ENCODE measurements at regions not wholly inside any gene's neighbourhood (a gene's known extent, or its start where the extent isn't known, plus 50 kb on each side); places are given as distances from the start of the nearest gene placed in this dataset.
"Not testable (repeated sequence)": the region's sequence is repeated elsewhere in the genome, so short reads cannot be mapped to it uniquely, and the experiment has no call there.

DNA sequence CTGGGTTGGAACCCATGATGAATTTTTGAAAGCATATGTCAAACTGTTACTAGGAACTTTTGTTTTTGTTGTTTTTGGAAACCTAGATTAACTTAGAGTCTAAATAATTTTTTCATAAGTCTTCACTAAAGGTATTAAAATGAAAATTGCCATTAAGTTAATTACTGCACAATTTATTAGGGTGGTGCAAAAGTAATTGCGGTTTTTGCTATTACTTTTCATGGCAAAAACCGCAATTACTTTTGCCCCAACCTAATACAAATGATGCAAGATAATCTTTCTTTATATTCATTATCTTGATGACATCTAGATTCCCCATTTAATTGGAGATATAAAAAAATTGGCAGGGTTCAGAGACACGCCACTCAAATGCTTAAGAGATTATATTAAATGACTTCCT, 145.0 kb upstream of the PKP2 start:
- Histone ChIP-seq H3K27me3 (replicated peaks; ENCODE audit: insufficient read depth, low read depth, low read length, poor library complexity) (peaks cover 3% of the 10 kb centered on the region), H3K4me1 (ENCODE audit: insufficient read depth, low read length, poor library complexity, severe bottlenecking) (no peaks in the 10 kb centered on the region), H3K9me3 (ENCODE audit: low read depth, low read length, poor library complexity, severe bottlenecking) (no peaks in the 10 kb centered on the region), H3K36me3 (ENCODE audit: insufficient read depth, low read length, poor library complexity, severe bottlenecking) (no peaks in the 10 kb centered on the region), H3K27ac (ENCODE audit: low read depth, low read length, poor library complexity, severe bottlenecking) (no peak overlapping the region), H3K4me3 (ENCODE audit: low read depth, low read length, poor library complexity, severe bottlenecking) (no peak overlapping the region)
- intact Hi-C loops (cut with micrococcal nuclease; ENCODE audit: unreplicated experiment): no loop called here
- DNase-seq (ENCODE audit: low spot score): no peak
- ChIA-PET POLR2A (ENCODE audit: low non-redundant PET) (no interaction called here), CTCF (no interaction called here)
- TF ChIP-seq EZH2 (IDR thresholded peaks at IDR 0.05; ENCODE audit: borderline replicate concordance, low read depth, low read length, poor library complexity, severe bottlenecking) (no peak), CTCF (conservative IDR thresholded peaks at IDR 0.05; ENCODE audit: low read depth, low read length) (no peak)
- no TSS peak for BruUV-seq (replicated peaks)

- H3K9me3 ChIP-seq (ENCODE audit: low read depth, low read length, poor library complexity, severe bottlenecking); H3K27ac ChIP-seq (ENCODE audit: low read depth, low read length, poor library complexity, severe bottlenecking); H3K4me3 ChIP-seq (ENCODE audit: low read depth, low read length, poor library complexity, severe bottlenecking); DNase-seq (ENCODE audit: low spot score); H3K27me3 ChIP-seq (replicated peaks; ENCODE audit: insufficient read depth, low read depth, low read length, poor library complexity); CTCF ChIA-PET; POLR2A ChIA-PET (ENCODE audit: low non-redundant PET); intact Hi-C loops (cut with micrococcal nuclease; ENCODE audit: unreplicated experiment); H3K36me3 ChIP-seq (ENCODE audit: insufficient read depth, low read length, poor library complexity, severe bottlenecking); H3K4me1 ChIP-seq (ENCODE audit: insufficient read depth, low read length, poor library complexity, severe bottlenecking); BruUV-seq (replicated peaks): not testable (repeated sequence)
Measured at GRCh38 chr12:33033999-33034398, 137.4 kb upstream of the PKP2 start.

DNA sequence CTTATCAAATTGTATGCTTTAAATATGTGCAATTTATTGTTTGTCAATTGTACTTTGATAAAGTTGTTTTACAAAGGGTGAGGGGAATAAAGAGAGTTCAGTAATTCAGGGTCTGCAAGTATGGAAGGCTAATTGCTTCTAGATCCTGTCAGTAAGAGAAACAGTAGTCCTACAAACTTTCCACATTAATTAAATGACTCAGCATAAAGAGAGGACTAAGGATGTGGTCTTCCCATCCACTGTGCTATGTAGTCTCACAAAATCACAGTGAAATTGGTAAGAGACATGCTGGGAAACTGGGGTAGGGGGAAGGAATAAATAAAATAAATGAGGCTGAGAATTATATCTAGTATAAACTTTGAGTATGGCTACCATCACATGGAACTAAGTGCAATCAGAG, 130.2 kb upstream of the PKP2 start:
- ChIA-PET POLR2A (ENCODE audit: low non-redundant PET) (no interaction called here), CTCF (no interaction called here)
- Histone ChIP-seq H3K36me3 (ENCODE audit: insufficient read depth, low read length, poor library complexity, severe bottlenecking) (no peaks in the 10 kb centered on the region), H3K9me3 (ENCODE audit: low read depth, low read length, poor library complexity, severe bottlenecking) (no peaks in the 10 kb centered on the region), H3K4me1 (ENCODE audit: insufficient read depth, low read length, poor library complexity, severe bottlenecking) (no peaks in the 10 kb centered on the region), H3K27me3 (replicated peaks; ENCODE audit: insufficient read depth, low read depth, low read length, poor library complexity) (peaks cover 4% of the 10 kb centered on the region), H3K27ac (ENCODE audit: low read depth, low read length, poor library complexity, severe bottlenecking) (no peak overlapping the region), H3K4me3 (ENCODE audit: low read depth, low read length, poor library complexity, severe bottlenecking) (no peak overlapping the region)
- DNase-seq (ENCODE audit: low spot score): no peak
- intact Hi-C loops (cut with micrococcal nuclease; ENCODE audit: unreplicated experiment): no loop called here
- no TSS peak for BruUV-seq (replicated peaks)
- TF ChIP-seq EZH2 (IDR thresholded peaks at IDR 0.05; ENCODE audit: borderline replicate concordance, low read depth, low read length, poor library complexity, severe bottlenecking) (no peak), CTCF (conservative IDR thresholded peaks at IDR 0.05; ENCODE audit: low read depth, low read length) (no peak)

DNA sequence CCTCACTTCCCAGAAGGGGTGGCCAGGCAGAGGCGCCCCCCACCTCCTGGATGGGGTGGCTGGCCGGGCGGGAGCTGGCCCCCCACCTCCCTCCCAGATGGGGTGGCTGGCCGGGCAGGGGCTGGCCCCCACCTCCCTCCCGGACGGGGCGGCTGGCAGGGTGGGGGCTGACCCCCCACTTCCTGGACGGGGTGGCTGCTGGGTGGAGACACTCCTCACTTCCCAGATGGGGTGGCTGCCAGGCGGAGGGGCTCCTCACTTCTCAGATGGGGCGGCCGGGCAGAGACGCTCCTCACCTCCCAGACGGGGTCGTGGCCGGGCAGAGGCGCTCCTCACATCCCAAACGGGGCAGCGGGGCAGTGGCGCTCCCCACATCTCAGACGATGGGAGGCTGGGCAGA, 126.1 kb upstream of the PKP2 start:
- POLR2A ChIA-PET (ENCODE audit: low non-redundant PET); intact Hi-C loops (cut with micrococcal nuclease; ENCODE audit: unreplicated experiment); H3K27ac ChIP-seq (ENCODE audit: low read depth, low read length, poor library complexity, severe bottlenecking); H3K4me3 ChIP-seq (ENCODE audit: low read depth, low read length, poor library complexity, severe bottlenecking); BruUV-seq (replicated peaks); H3K36me3 ChIP-seq (ENCODE audit: insufficient read depth, low read length, poor library complexity, severe bottlenecking); H3K9me3 ChIP-seq (ENCODE audit: low read depth, low read length, poor library complexity, severe bottlenecking); H3K27me3 ChIP-seq (replicated peaks; ENCODE audit: insufficient read depth, low read depth, low read length, poor library complexity); H3K4me1 ChIP-seq (ENCODE audit: insufficient read depth, low read length, poor library complexity, severe bottlenecking); DNase-seq (ENCODE audit: low spot score); CTCF ChIA-PET: not testable (repeated sequence)

DNA sequence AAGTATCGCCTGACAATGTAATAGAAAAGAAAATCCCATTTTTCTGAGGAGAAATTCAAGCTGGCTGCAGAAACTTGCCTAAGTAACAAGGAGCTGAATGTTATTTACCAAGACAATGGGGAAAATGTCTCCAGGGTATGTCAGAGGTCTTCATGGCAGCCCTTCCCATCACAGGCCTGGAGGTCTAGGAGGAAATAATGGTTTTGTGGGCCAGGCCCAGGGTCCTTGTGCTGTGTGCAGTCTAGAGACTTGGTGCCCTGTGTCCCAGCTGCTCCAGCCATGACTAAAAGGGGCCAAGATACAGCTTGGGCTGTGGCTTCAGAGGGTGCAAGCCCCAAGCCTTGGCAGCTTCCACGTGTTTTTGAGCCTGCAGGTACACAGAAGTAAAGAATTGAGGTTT, 120.5 kb upstream of the PKP2 start:
- BruUV-seq (replicated peaks); H3K36me3 ChIP-seq (ENCODE audit: insufficient read depth, low read length, poor library complexity, severe bottlenecking); POLR2A ChIA-PET (ENCODE audit: low non-redundant PET); DNase-seq (ENCODE audit: low spot score); H3K4me1 ChIP-seq (ENCODE audit: insufficient read depth, low read length, poor library complexity, severe bottlenecking); H3K27me3 ChIP-seq (replicated peaks; ENCODE audit: insufficient read depth, low read depth, low read length, poor library complexity); H3K4me3 ChIP-seq (ENCODE audit: low read depth, low read length, poor library complexity, severe bottlenecking); CTCF ChIA-PET; H3K9me3 ChIP-seq (ENCODE audit: low read depth, low read length, poor library complexity, severe bottlenecking); H3K27ac ChIP-seq (ENCODE audit: low read depth, low read length, poor library complexity, severe bottlenecking); intact Hi-C loops (cut with micrococcal nuclease; ENCODE audit: unreplicated experiment): not testable (repeated sequence)

All from A673 (cell line).